Mucosa of descending colon (tissue), 3 donors: ENCODE measurements at regions not wholly inside any gene's neighbourhood (a gene's known extent, or its start where the extent isn't known, plus 50 kb on each side); places are given as distances from the start of the nearest gene placed in this dataset.

Experiments used
- ATAC-seq: fragments of 200-7000 bp; cut with Tn5 transposase; one replicate; pipeline ENCODE4 v1.9.1; 2020; ENCODE audit warnings: mild to moderate bottlenecking, moderate library complexity
- DNase-seq, 3 donors: peaks; one replicate each; pipeline ENCODE4 v3.0.0-alpha.2; 2020
- H3K36me3 ChIP-seq: fragments of 200-600 bp; one replicate; pipeline ENCODE4 v1.8.0; 2021; ENCODE audit warnings: low read depth, mild to moderate bottlenecking
- H3K4me1 ChIP-seq: fragments of 200-600 bp; one replicate; pipeline ENCODE4 v1.8.0; 2021; ENCODE audit warnings: low read depth, mild to moderate bottlenecking
- H3K4me3 ChIP-seq: fragments of 200-600 bp; one replicate; pipeline ENCODE4 v1.8.0; 2021; ENCODE audit warnings: mild to moderate bottlenecking
- H3K9me3 ChIP-seq: fragments of 200-600 bp; one replicate; pipeline ENCODE4 v1.8.0; 2021; ENCODE audit warnings: mild to moderate bottlenecking
- CTCF ChIP-seq: fragments of 200-600 bp; IDR thresholded peaks from one replicate; pipeline ENCODE4 v1.8.0; 2022; ENCODE audit warnings: antibody characterized with exemption, mild to moderate bottlenecking
- intact Hi-C, 2 donors: fragments of 100-400 bp; cut with DNase I in 1 of 2; cut with micrococcal nuclease in 1 of 2; formaldehyde crosslinking; loops; one replicate each; pipeline versions ENCODE4 v1.11.0 to v1.11.1; 2022; cut with DNase I, micrococcal nuclease
- donor health status: DM: no; HTN: no; CAD: no; lungs with moderate emphysema.
- donor health status: DM: no; HTN: no; CAD: no.
- donor health status: DM: no; HTN: yes; CAD: no.

- Histone ChIP-seq H3K36me3 (no peaks in the 10 kb centered on the region), H3K9me3 (no peaks in the 10 kb centered on the region), H3K4me1 (no peaks in the 10 kb centered on the region), H3K4me3 (no peak overlapping the region)
- DNase-seq (no peak), ATAC-seq (peak; percentile 34)
- intact Hi-C loops = no loop called here
- TF ChIP-seq CTCF = no peak
Measured at GRCh38 chr3:18657858-18658820, 233.0 kb upstream of the SATB1 start.

- intact Hi-C loops = no loop called here
- TF ChIP-seq CTCF = no peak
- Histone ChIP-seq H3K4me3 (no peak overlapping the region), H3K36me3 (no peaks in the 10 kb centered on the region), H3K4me1 (no peaks in the 10 kb centered on the region), H3K9me3 (no peaks in the 10 kb centered on the region)
- no peak for DNase-seq
- no peak for ATAC-seq
Measured at GRCh38 chr3:18656866-18657265, 231.7 kb upstream of the SATB1 start.

GRCh38 chr3:18656410-18656809, 231.3 kb upstream of the SATB1 start:
- Histone ChIP-seq H3K36me3 (no peaks in the 10 kb centered on the region), H3K4me1 (no peaks in the 10 kb centered on the region), H3K9me3 (no peaks in the 10 kb centered on the region), H3K4me3 (no peak overlapping the region)
- no peak for TF ChIP-seq CTCF
- intact Hi-C loops = no loop called here
- no peak for DNase-seq
- no peak for ATAC-seq

- intact Hi-C loops = no loop called here
- Histone ChIP-seq H3K4me1 (no peaks in the 10 kb centered on the region), H3K4me3 (no peak overlapping the region), H3K36me3 (no peaks in the 10 kb centered on the region), H3K9me3 (no peaks in the 10 kb centered on the region)
- TF ChIP-seq CTCF = no peak
- no peak for DNase-seq
- no peak for ATAC-seq
Measured at GRCh38 chr3:18655827-18656226, 230.7 kb upstream of the SATB1 start.

- no peak for ATAC-seq
- no peak overlapping the region for H3K4me3 ChIP-seq
- TF ChIP-seq CTCF = no peak
Measured at GRCh38 chr3:18652781-18653180, 227.6 kb upstream of the SATB1 start.

More at GRCh38 chr3:18652781-18653180, 227.6 kb upstream of the SATB1 start:
- no peak for DNase-seq
- Histone ChIP-seq H3K36me3 (no peaks in the 10 kb centered on the region), H3K9me3 (no peaks in the 10 kb centered on the region), H3K4me1 (no peaks in the 10 kb centered on the region)
- intact Hi-C loops = no loop called here
